Ishikawa (cell line): ENCODE measurements at regions not wholly inside any gene's neighbourhood (a gene's known extent, or its start where the extent isn't known, plus 50 kb on each side); places are given as distances from the start of the nearest gene placed in this dataset.

Source experiments
- CEBPB ChIP-seq: IDR thresholded peaks from 2 replicates; pipeline ENCODE4 v1.6.1; 2012
- EGR1 ChIP-seq: IDR thresholded peaks from 2 replicates; pipeline ENCODE4 v1.6.1; 2012
- NFIC ChIP-seq: IDR thresholded peaks from 2 replicates; pipeline ENCODE4 v1.6.1; 2012
- RAD21 ChIP-seq: IDR thresholded peaks from 2 replicates; pipeline ENCODE4 v1.6.1; 2012; ENCODE audit warnings: low read depth
- TAF1 ChIP-seq: IDR thresholded peaks from 2 replicates; pipeline ENCODE4 v1.6.1; 2012; ENCODE audit warnings: low read depth, mild to moderate bottlenecking
- YY1 ChIP-seq: IDR thresholded peaks from 2 replicates; pipeline ENCODE4 v1.6.1; 2012; ENCODE audit warnings: low read depth

DNA sequence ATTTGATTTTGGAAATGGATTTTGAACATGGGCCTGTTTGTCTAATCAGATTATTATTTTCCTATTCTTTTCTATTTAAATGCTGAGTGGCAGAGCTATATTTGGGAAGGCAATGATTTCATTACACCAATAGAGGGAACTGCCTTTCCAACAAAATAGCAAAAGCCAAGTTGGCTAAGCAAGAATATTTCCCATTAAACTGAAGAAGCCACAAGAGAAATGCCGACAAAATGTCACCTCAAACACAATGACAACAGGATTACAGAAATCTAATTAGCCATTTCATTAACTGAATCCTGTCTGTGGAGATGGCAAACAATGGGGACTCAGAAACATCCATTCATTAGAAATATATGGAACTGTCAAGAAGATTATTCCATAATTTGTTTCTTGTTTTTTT is 1593.1 kb upstream of the RAG2 start:
- TF ChIP-seq NFIC (no peak), CEBPB (no peak), YY1 (no peak), EGR1 (no peak), RAD21 (no peak), TAF1 (no peak)
